HG02571 (cell line): ENCODE measurements at regions not wholly inside any gene's neighbourhood (a gene's known extent, or its start where the extent isn't known, plus 50 kb on each side); places are given as distances from the start of the nearest gene placed in this dataset.
"Not testable (repeated sequence)": the region's sequence is repeated elsewhere in the genome, so short reads cannot be mapped to it uniquely, and the experiment has no call there.

Source experiments
- ATAC-seq: cut with Tn5 transposase; IDR thresholded peaks from one replicate; pipeline ENCODE4 v1.9.1; 2021; ENCODE audit warnings: mild to moderate bottlenecking, moderate library complexity; ENCODE audit not compliant: unreplicated experiment

GRCh38 chr5:123937230-123937629 lies 425.3 kb downstream of the CSNK1G3 start:
- no peak for ATAC-seq

GRCh38 chr5:123936548-123936947 lies 424.6 kb downstream of the CSNK1G3 start:
- ATAC-seq, result no peak

GRCh38 chr5:123933812-123934211 lies 421.8 kb downstream of the CSNK1G3 start:
- not testable (repeated sequence) for ATAC-seq

- ATAC-seq, result no peak
Observed at GRCh38 chr5:123929055-123929474, 417.1 kb downstream of the CSNK1G3 start.

GRCh38 chr5:123928401-123928800 lies 416.4 kb downstream of the CSNK1G3 start:
- no peak for ATAC-seq

- ATAC-seq, result no peak
Observed at GRCh38 chr5:123921193-123921592, 409.2 kb downstream of the CSNK1G3 start.

- no peak for ATAC-seq
Observed at GRCh38 chr5:123916345-123917121, 404.6 kb downstream of the CSNK1G3 start.

GRCh38 chr5:123914333-123914732 lies 402.4 kb downstream of the CSNK1G3 start:
- no peak for ATAC-seq

- no peak for ATAC-seq
Observed at GRCh38 chr5:123907349-123907748, 395.4 kb downstream of the CSNK1G3 start.

GRCh38 chr5:123906698-123907295 lies 394.8 kb downstream of the CSNK1G3 start:
- no peak for ATAC-seq

GRCh38 chr5:123885081-123885480 lies 373.1 kb downstream of the CSNK1G3 start:
- ATAC-seq, result no peak

- ATAC-seq, result no peak
Observed at GRCh38 chr5:123882965-123883345, 371.0 kb downstream of the CSNK1G3 start.

- ATAC-seq, result no peak
Observed at GRCh38 chr5:123882319-123882964, 370.5 kb downstream of the CSNK1G3 start.

GRCh38 chr5:123881759-123882244 lies 369.8 kb downstream of the CSNK1G3 start:
- ATAC-seq, result no peak

GRCh38 chr5:123880875-123881274 lies 368.9 kb downstream of the CSNK1G3 start:
- no peak for ATAC-seq

GRCh38 chr5:123879071-123879470 lies 367.1 kb downstream of the CSNK1G3 start:
- ATAC-seq, result no peak

GRCh38 chr5:123876276-123876790 lies 364.4 kb downstream of the CSNK1G3 start:
- no peak for ATAC-seq

GRCh38 chr5:123875561-123876275 lies 363.7 kb downstream of the CSNK1G3 start:
- ATAC-seq, result no peak

GRCh38 chr5:123874600-123875201 lies 362.7 kb downstream of the CSNK1G3 start:
- ATAC-seq, result no peak

- ATAC-seq, result no peak
Observed at GRCh38 chr5:123873846-123874245, 361.9 kb downstream of the CSNK1G3 start.

- no peak for ATAC-seq
Observed at GRCh38 chr5:123871373-123871772, 359.4 kb downstream of the CSNK1G3 start.
